ENCODE measurements at regions not wholly inside any gene's neighbourhood (a gene's known extent, or its start where the extent isn't known, plus 50 kb on each side); places are given as distances from the start of the nearest gene placed in this dataset.

GRCh38 chr2:49416252-49416651 is 261.9 kb upstream of the FSHR start:
- TF ChIP-seq POLR2A (IDR thresholded peaks at IDR 0.05; ENCODE audit: extremely low read depth, insufficient read length) (no peak), MYC (IDR thresholded peaks at IDR 0.05; ENCODE audit: low read depth, low read length) (no peak), MAX (IDR thresholded peaks at IDR 0.05; ENCODE audit: low read depth, low read length) (no peak)
- TF ChIP-seq, protein P1, sequence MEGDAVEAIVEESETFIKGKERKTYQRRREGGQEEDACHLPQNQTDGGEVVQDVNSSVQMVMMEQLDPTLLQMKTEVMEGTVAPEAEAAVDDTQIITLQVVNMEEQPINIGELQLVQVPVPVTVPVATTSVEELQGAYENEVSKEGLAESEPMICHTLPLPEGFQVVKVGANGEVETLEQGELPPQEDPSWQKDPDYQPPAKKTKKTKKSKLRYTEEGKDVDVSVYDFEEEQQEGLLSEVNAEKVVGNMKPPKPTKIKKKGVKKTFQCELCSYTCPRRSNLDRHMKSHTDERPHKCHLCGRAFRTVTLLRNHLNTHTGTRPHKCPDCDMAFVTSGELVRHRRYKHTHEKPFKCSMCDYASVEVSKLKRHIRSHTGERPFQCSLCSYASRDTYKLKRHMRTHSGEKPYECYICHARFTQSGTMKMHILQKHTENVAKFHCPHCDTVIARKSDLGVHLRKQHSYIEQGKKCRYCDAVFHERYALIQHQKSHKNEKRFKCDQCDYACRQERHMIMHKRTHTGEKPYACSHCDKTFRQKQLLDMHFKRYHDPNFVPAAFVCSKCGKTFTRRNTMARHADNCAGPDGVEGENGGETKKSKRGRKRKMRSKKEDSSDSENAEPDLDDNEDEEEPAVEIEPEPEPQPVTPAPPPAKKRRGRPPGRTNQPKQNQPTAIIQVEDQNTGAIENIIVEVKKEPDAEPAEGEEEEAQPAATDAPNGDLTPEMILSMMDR (IDR thresholded peaks at IDR 0.05; ENCODE audit: low read depth, low read length), result no peak
- no peak for DNase-seq (ENCODE audit: low read depth)
- H3K4me3 ChIP-seq (ENCODE audit: low read depth, low read length), result no peak overlapping the region

DNA sequence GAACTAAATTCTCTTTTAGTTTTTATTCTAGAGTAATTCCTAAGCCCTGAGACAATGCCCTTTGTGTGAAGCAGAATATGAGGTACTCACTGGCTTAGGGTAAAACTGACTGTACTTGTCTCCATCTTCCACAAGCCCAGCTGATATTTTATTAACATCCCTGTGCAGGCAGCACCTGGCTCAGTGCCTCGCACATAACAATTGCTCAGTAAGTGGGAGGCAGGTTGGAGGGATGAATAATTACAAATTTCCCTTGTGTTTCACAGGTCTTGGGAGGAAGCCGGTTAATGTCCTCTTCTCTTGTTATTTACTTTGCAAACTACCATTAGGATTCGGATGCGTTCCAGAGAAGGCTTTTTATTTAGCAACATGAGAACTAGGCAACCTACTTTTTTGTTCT is 249.8 kb upstream of the FSHR start:
- no peak for DNase-seq (ENCODE audit: low read depth)
- no peak overlapping the region for H3K4me3 ChIP-seq (ENCODE audit: low read depth, low read length)
- TF ChIP-seq POLR2A (IDR thresholded peaks at IDR 0.05; ENCODE audit: extremely low read depth, insufficient read length) (no peak), MYC (IDR thresholded peaks at IDR 0.05; ENCODE audit: low read depth, low read length) (no peak), MAX (IDR thresholded peaks at IDR 0.05; ENCODE audit: low read depth, low read length) (no peak)
- TF ChIP-seq, protein P1 (IDR thresholded peaks at IDR 0.05; ENCODE audit: low read depth, low read length), result no peak

DNA sequence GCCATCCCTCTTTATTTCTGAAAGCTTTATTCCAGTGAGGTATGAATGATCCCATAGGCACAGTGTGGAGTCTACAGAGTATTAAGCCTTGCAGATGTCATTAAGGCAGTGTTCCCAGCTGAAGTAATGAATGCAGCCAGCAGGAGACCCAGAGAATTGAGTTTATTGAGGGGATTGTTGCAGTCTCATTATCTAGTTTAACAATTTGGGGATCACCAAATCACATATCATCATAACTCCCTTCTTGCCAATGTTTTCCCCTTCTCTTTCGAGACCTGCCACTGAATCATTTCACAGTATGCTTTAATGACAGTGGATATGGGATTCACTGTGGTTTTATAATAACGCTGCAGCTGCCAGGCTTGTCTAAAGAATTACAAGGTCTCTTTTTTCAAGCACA is 249.3 kb upstream of the FSHR start:
- DNase-seq (ENCODE audit: low read depth), result no peak
- no peak overlapping the region for H3K4me3 ChIP-seq (ENCODE audit: low read depth, low read length)
- no peak for TF ChIP-seq MAX (IDR thresholded peaks at IDR 0.05; ENCODE audit: low read depth, low read length)
- no peak for TF ChIP-seq POLR2A (IDR thresholded peaks at IDR 0.05; ENCODE audit: extremely low read depth, insufficient read length)
- TF ChIP-seq, protein P1 (IDR thresholded peaks at IDR 0.05; ENCODE audit: low read depth, low read length), result no peak
- no peak for TF ChIP-seq MYC (IDR thresholded peaks at IDR 0.05; ENCODE audit: low read depth, low read length)

DNA sequence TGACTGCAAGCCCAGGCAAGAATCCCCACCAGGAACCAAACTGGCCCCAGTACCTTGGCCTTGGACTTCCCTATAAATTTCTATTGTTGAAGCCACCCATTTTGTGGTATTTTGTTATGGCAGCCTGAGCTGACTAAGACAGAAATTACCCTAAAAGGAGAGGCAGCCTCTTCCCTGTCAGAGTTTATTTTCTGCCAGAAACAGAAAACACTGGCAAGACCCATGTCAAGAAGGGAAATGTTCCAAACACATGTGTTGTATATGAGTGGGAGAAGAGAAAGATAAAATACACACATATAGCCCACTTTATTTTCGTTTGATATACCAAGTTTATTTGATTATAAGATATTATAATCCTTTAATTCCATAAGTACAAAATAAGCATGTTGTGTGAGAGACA is 225.1 kb upstream of the FSHR start:
- TF ChIP-seq, protein P1 (IDR thresholded peaks at IDR 0.05; ENCODE audit: low read depth, low read length), result no peak
- TF ChIP-seq MYC (IDR thresholded peaks at IDR 0.05; ENCODE audit: low read depth, low read length), result no peak
- TF ChIP-seq POLR2A (IDR thresholded peaks at IDR 0.05; ENCODE audit: extremely low read depth, insufficient read length), result no peak
- TF ChIP-seq MAX (IDR thresholded peaks at IDR 0.05; ENCODE audit: low read depth, low read length), result no peak
- H3K4me3 ChIP-seq (ENCODE audit: low read depth, low read length), result no peak overlapping the region
- no peak for DNase-seq (ENCODE audit: low read depth)

- no peak for DNase-seq (ENCODE audit: low read depth)
- no peak for TF ChIP-seq MYC (IDR thresholded peaks at IDR 0.05; ENCODE audit: low read depth, low read length)
- no peak for TF ChIP-seq MAX (IDR thresholded peaks at IDR 0.05; ENCODE audit: low read depth, low read length)
- TF ChIP-seq, protein P1 (IDR thresholded peaks at IDR 0.05; ENCODE audit: low read depth, low read length), result no peak
- no peak for TF ChIP-seq POLR2A (IDR thresholded peaks at IDR 0.05; ENCODE audit: extremely low read depth, insufficient read length)
- no peak overlapping the region for H3K4me3 ChIP-seq (ENCODE audit: low read depth, low read length)
Observed at GRCh38 chr2:49371128-49371701, 216.9 kb upstream of the FSHR start.
